ENCODE measurements at regions not wholly inside any gene's neighbourhood (a gene's known extent, or its start where the extent isn't known, plus 50 kb on each side); places are given as distances from the start of the nearest gene placed in this dataset.

DNA sequence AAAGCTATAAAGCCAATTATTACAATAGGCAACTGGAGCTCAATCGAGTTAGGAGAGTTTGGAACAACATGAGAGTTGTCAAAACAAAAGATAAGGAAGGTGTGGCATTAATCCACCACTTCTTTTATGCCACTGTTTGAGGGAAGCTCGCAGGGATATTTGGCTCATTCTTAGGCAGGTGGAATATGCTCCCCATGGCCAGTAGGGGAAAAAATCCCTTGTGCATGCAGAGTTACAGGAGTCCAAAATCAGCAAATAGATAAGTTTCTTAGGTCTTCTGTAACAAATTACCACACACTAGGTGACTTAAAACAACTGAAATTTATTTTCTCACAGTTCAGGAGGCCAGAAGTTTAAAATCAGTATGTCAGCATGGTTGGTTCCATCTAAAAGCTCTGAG, 135.4 kb upstream of the SYNPR start:
- no peak for TF ChIP-seq EZH2phosphoT487 (IDR thresholded peaks at IDR 0.05; ENCODE audit: low read depth)
- TF ChIP-seq, protein P1, sequence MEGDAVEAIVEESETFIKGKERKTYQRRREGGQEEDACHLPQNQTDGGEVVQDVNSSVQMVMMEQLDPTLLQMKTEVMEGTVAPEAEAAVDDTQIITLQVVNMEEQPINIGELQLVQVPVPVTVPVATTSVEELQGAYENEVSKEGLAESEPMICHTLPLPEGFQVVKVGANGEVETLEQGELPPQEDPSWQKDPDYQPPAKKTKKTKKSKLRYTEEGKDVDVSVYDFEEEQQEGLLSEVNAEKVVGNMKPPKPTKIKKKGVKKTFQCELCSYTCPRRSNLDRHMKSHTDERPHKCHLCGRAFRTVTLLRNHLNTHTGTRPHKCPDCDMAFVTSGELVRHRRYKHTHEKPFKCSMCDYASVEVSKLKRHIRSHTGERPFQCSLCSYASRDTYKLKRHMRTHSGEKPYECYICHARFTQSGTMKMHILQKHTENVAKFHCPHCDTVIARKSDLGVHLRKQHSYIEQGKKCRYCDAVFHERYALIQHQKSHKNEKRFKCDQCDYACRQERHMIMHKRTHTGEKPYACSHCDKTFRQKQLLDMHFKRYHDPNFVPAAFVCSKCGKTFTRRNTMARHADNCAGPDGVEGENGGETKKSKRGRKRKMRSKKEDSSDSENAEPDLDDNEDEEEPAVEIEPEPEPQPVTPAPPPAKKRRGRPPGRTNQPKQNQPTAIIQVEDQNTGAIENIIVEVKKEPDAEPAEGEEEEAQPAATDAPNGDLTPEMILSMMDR (IDR thresholded peaks at IDR 0.05; ENCODE audit: low read depth, low read length), result no peak
- no peak overlapping the region for H3K9ac ChIP-seq (ENCODE audit: low read length)
- H3K9me3 ChIP-seq (ENCODE audit: insufficient read depth, low read length), result no peaks in the 10 kb centered on the region
- H3K79me2 ChIP-seq (ENCODE audit: low read length), result no peaks in the 10 kb centered on the region
- H3K27ac ChIP-seq (ENCODE audit: low read length), result no peak overlapping the region
- no peak overlapping the region for H3K4me2 ChIP-seq (ENCODE audit: low read length)
- no peak overlapping the region for H3K4me3 ChIP-seq (ENCODE audit: low read length)
- no peaks in the 10 kb centered on the region for H3K36me3 ChIP-seq (replicated peaks; ENCODE audit: low read depth, low read length)
- no peaks in the 10 kb centered on the region for H3K27me3 ChIP-seq (ENCODE audit: low read depth, low read length)
- H3K4me1 ChIP-seq (ENCODE audit: low read length), result no peaks in the 10 kb centered on the region
- no peaks in the 10 kb centered on the region for H4K20me1 ChIP-seq (ENCODE audit: insufficient read depth, low read length)
- no peak overlapping the region for H2AFZ ChIP-seq (ENCODE audit: low read depth, low read length)

DNA sequence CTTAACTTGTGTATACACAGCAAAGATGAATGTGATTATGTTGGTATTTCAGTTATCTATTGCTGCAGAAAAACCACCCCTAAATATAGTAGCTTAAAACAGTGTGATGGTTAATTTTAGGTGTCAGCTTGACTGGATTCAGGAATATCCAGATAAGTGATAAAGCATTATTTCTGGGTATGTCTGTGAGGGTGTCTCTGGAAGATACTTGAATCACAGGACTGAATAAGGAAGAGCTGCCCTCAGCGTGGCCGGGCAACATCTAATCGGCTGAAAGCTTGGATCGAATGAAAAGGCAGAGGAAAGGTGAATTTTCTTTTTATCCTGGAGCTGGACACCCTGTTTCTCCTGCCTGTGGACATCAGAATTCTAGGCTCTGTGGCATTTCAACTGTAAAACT, 132.0 kb upstream of the SYNPR start:
- H4K20me1 ChIP-seq (ENCODE audit: insufficient read depth, low read length), result no peaks in the 10 kb centered on the region
- no peaks in the 10 kb centered on the region for H3K27me3 ChIP-seq (ENCODE audit: low read depth, low read length)

DNA sequence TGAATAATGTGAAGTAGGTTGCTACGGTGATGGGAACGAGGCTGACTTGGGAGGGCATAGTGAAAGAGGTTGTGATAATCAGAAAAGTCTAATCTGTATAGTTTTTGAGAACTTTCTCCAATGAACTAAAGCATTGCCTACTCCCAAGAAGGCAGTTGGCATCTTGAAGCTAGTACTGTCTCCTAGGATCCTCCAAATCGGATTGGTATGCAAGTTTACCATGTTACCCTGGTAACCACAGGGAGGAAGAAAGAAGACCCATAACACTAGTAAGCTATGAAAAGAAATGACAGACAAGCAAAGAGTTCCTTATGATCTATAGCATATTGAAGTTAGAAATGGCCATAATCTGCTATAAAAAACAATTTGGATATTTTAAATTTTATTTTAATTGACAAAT, 127.2 kb upstream of the SYNPR start:
- Histone ChIP-seq H3K36me3 (replicated peaks; ENCODE audit: low read depth, low read length) (no peaks in the 10 kb centered on the region), H2AFZ (ENCODE audit: low read depth, low read length) (no peak overlapping the region), H3K27me3 (ENCODE audit: low read depth, low read length) (no peaks in the 10 kb centered on the region), H3K27ac (ENCODE audit: low read length) (no peak overlapping the region), H3K79me2 (ENCODE audit: low read length) (no peaks in the 10 kb centered on the region), H3K9ac (ENCODE audit: low read length) (no peak overlapping the region), H3K4me1 (ENCODE audit: low read length) (no peaks in the 10 kb centered on the region), H3K9me3 (ENCODE audit: insufficient read depth, low read length) (no peaks in the 10 kb centered on the region), H3K4me3 (ENCODE audit: low read length) (no peak overlapping the region), H4K20me1 (ENCODE audit: insufficient read depth, low read length) (no peaks in the 10 kb centered on the region), H3K4me2 (ENCODE audit: low read length) (no peak overlapping the region)
- TF ChIP-seq, protein P1 (IDR thresholded peaks at IDR 0.05; ENCODE audit: low read depth, low read length), result no peak
- TF ChIP-seq EZH2phosphoT487 (IDR thresholded peaks at IDR 0.05; ENCODE audit: low read depth), result no peak

More for the DNA sequence above, 132.0 kb upstream of the SYNPR start:
- Histone ChIP-seq H3K4me1 (ENCODE audit: low read length) (no peaks in the 10 kb centered on the region), H3K36me3 (replicated peaks; ENCODE audit: low read depth, low read length) (no peaks in the 10 kb centered on the region), H3K79me2 (ENCODE audit: low read length) (no peaks in the 10 kb centered on the region), H3K4me2 (ENCODE audit: low read length) (no peak overlapping the region), H2AFZ (ENCODE audit: low read depth, low read length) (no peak overlapping the region), H3K9me3 (ENCODE audit: insufficient read depth, low read length) (no peaks in the 10 kb centered on the region), H3K9ac (ENCODE audit: low read length) (no peak overlapping the region), H3K4me3 (ENCODE audit: low read length) (no peak overlapping the region), H3K27ac (ENCODE audit: low read length) (no peak overlapping the region)
- TF ChIP-seq, protein P1 (IDR thresholded peaks at IDR 0.05; ENCODE audit: low read depth, low read length), result no peak
- TF ChIP-seq EZH2phosphoT487 (IDR thresholded peaks at IDR 0.05; ENCODE audit: low read depth), result no peak

DNA sequence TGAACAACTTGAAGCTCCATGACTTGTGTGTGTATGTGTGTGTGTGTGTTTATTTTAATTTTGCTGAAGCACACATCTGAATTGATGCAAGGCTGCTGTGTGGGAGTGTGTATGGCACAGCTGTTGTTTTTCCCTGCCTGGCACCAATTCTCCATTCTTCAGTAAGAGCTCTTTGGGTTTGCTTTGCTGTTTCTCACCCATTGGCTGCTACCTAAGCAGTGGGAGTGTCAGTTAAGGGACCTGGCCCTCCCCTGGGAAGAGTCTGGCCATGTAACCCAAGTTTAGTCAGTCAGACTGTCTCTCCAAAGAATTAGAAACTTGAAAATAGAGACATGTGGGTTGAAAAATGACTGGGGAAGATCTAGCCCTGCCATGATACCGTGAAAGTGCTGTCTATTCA, 126.2 kb upstream of the SYNPR start:
- no peak overlapping the region for H3K9ac ChIP-seq (ENCODE audit: low read length)
- no peaks in the 10 kb centered on the region for H3K9me3 ChIP-seq (ENCODE audit: insufficient read depth, low read length)
- no peaks in the 10 kb centered on the region for H4K20me1 ChIP-seq (ENCODE audit: insufficient read depth, low read length)
- H2AFZ ChIP-seq (ENCODE audit: low read depth, low read length), result no peak overlapping the region
- H3K36me3 ChIP-seq (replicated peaks; ENCODE audit: low read depth, low read length), result no peaks in the 10 kb centered on the region
- no peaks in the 10 kb centered on the region for H3K4me1 ChIP-seq (ENCODE audit: low read length)
- no peak overlapping the region for H3K4me3 ChIP-seq (ENCODE audit: low read length)
- H3K27ac ChIP-seq (ENCODE audit: low read length), result no peak overlapping the region
- TF ChIP-seq, protein P1 (IDR thresholded peaks at IDR 0.05; ENCODE audit: low read depth, low read length), result no peak
- no peak for TF ChIP-seq EZH2phosphoT487 (IDR thresholded peaks at IDR 0.05; ENCODE audit: low read depth)
- H3K79me2 ChIP-seq (ENCODE audit: low read length), result no peaks in the 10 kb centered on the region
- no peak overlapping the region for H3K4me2 ChIP-seq (ENCODE audit: low read length)
- no peaks in the 10 kb centered on the region for H3K27me3 ChIP-seq (ENCODE audit: low read depth, low read length)

All from OCI-LY3 (cell line).